ENCODE measurements at regions not wholly inside any gene's neighbourhood (a gene's known extent, or its start where the extent isn't known, plus 50 kb on each side); places are given as distances from the start of the nearest gene placed in this dataset.

DNA sequence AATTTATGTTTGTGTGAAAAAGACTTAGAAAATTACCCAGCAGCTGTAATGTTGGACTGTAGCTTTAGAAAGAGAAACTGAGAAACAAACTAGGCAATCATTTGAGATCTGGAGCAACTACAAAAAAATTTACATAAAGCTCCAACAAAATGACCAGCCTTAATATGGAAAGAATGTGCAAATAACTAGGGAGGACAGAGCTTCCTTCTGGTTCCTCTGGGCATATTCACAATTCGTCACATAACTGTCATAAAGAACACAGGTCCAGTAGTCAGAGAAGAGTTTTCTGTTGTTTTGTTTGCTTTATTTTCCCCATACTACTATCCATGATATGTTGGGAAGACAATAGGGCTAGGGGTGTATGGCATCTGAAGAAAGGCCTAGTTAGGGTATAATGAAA is 416.8 kb upstream of the DSEL start:
- Histone ChIP-seq H3K27me3 (replicated peaks in 2 of 5; ENCODE audit: control insufficient read depth in 4 of 5, insufficient read depth in 5 of 5, low read length in 4 of 5) (peaks cover 0 to 2% (median 0%) of the 10 kb centered on the region in 5 experiments), H3K4me3 (ENCODE audit: control insufficient read depth in 1 of 7, extremely low read depth in 1 of 7, insufficient read depth in 4 of 7, low read depth in 2 of 7, low read length in 6 of 7) (no peak overlapping the region), H3K4me1 (ENCODE audit: control extremely low read depth in 1 of 4, control insufficient read depth in 4 of 4, insufficient read depth in 4 of 4, low read length in 3 of 4) (no peaks in the 10 kb centered on the region), H3K36me3 (ENCODE audit: control insufficient read depth in 4 of 4, insufficient read depth in 4 of 4, low read length in 3 of 4) (no peaks in the 10 kb centered on the region), H3K9me3 (ENCODE audit: control extremely low read depth in 1 of 5, control insufficient read depth in 4 of 5, insufficient read depth in 2 of 5, low read depth in 1 of 5, low read length in 4 of 5) (no peaks in the 10 kb centered on the region), H3K27ac (ENCODE audit: insufficient read depth in 1 of 2, low read depth in 1 of 2, low read length in 2 of 2, poor library complexity in 1 of 2, severe bottlenecking in 2 of 2) (no peak overlapping the region)
- POLR2A ChIA-PET = no interaction called here
- no CpG with 5 or more reads among the region's 1 CpG for WGBS (ENCODE audit: insufficient coverage)
- DNase-seq = no peak
- CTCF ChIA-PET = no interaction called here

DNA sequence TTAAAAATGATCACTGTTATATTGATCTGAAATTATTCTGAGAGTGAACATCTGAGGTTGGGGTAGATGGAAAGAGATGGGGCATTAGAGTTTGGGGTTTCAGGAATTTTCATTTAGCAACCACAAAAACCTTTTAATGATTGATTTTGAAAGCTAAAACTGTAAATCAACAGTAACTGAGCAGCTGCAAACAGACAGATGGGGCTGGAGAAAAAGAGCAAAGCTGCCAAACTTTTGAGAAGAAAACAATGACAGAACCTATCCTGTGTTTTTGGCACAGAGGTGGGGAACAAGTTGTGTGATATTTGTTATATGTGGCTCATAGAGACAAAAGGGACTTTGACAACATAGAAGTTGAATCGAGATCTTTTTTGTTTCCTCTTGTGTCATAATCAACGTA is 415.8 kb upstream of the DSEL start:
- H3K27ac ChIP-seq (ENCODE audit: insufficient read depth in 1 of 2, low read depth in 1 of 2, low read length in 2 of 2, poor library complexity in 1 of 2, severe bottlenecking in 2 of 2) = no peak overlapping the region
- no peaks in the 10 kb centered on the region for H3K4me1 ChIP-seq (ENCODE audit: control extremely low read depth in 1 of 4, control insufficient read depth in 4 of 4, insufficient read depth in 4 of 4, low read length in 3 of 4)
- ChIA-PET CTCF (no interaction called here), POLR2A (no interaction called here)
- H3K27me3 ChIP-seq (replicated peaks in 2 of 5; ENCODE audit: control insufficient read depth in 4 of 5, insufficient read depth in 5 of 5, low read length in 4 of 5) = peaks cover 0 to 2% (median 0%) of the 10 kb centered on the region in 5 experiments
- H3K9me3 ChIP-seq (ENCODE audit: control extremely low read depth in 1 of 5, control insufficient read depth in 4 of 5, insufficient read depth in 2 of 5, low read depth in 1 of 5, low read length in 4 of 5) = no peaks in the 10 kb centered on the region
- no peaks in the 10 kb centered on the region for H3K36me3 ChIP-seq (ENCODE audit: control insufficient read depth in 4 of 4, insufficient read depth in 4 of 4, low read length in 3 of 4)
- H3K4me3 ChIP-seq (ENCODE audit: control insufficient read depth in 1 of 7, extremely low read depth in 1 of 7, insufficient read depth in 4 of 7, low read depth in 2 of 7, low read length in 6 of 7) = no peak overlapping the region
- DNase-seq = no peak
- no CpG with 5 or more reads among the region's 2 CpGs for WGBS (ENCODE audit: insufficient coverage)

DNA sequence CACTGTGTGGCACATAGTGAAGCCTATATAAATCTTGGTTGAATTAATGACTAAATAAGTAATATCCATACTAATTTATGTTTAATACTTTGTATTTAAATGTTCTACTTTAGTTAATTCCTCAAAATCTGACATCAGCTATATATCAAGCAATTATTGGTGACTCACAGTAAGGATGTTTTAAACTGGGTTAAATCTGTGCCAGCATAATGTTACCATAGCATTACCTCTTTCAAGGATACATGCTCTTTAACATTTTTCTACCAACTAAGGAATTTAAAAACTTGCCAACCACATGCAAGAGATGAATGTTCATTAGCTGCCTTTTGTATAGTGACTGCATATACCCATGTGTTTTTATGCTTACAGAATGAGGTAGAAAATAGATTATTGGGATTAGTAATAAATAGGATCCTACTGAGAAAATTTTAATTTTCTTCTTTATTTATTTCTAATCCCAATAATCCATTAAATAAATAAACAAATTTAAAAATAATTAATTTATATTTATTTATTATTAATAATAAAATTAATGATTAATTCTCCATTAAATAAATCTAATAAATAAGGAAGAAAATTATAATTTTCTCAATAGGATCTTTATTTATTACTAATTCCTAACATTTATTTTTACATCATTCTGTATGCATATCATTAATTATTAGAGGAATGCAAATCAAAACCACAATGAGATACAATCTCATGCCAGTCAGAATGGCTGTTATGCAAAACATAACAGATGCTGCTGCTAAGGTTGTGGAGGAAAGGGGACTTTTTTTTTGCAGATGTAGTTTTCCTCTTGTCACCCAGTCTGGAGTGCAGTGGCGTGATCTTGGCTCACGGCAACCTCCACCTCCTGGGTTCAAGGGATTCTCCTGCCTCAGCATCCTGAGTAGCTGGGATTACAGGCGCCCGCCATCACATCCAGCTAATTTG is 410.7 kb upstream of the DSEL start:
- Histone ChIP-seq H3K36me3 (ENCODE audit: control insufficient read depth in 4 of 4, insufficient read depth in 4 of 4, low read length in 3 of 4) (no peaks in the 10 kb centered on the region), H3K27ac (ENCODE audit: insufficient read depth in 1 of 2, low read depth in 1 of 2, low read length in 2 of 2, poor library complexity in 1 of 2, severe bottlenecking in 2 of 2) (no peak overlapping the region), H3K9me3 (ENCODE audit: control extremely low read depth in 1 of 5, control insufficient read depth in 4 of 5, insufficient read depth in 2 of 5, low read depth in 1 of 5, low read length in 4 of 5) (no peaks in the 10 kb centered on the region), H3K4me1 (ENCODE audit: control extremely low read depth in 1 of 4, control insufficient read depth in 4 of 4, insufficient read depth in 4 of 4, low read length in 3 of 4) (no peaks in the 10 kb centered on the region), H3K4me3 (ENCODE audit: control insufficient read depth in 1 of 7, extremely low read depth in 1 of 7, insufficient read depth in 4 of 7, low read depth in 2 of 7, low read length in 6 of 7) (no peak overlapping the region), H3K27me3 (replicated peaks in 2 of 5; ENCODE audit: control insufficient read depth in 4 of 5, insufficient read depth in 5 of 5, low read length in 4 of 5) (no peaks in the 10 kb centered on the region)
- DNase-seq = no peak
- CTCF ChIA-PET = no interaction called here
- POLR2A ChIA-PET = no interaction called here
- 100% methylated on average over 1 of the region's 4 CpGs for WGBS (ENCODE audit: insufficient coverage)

DNA sequence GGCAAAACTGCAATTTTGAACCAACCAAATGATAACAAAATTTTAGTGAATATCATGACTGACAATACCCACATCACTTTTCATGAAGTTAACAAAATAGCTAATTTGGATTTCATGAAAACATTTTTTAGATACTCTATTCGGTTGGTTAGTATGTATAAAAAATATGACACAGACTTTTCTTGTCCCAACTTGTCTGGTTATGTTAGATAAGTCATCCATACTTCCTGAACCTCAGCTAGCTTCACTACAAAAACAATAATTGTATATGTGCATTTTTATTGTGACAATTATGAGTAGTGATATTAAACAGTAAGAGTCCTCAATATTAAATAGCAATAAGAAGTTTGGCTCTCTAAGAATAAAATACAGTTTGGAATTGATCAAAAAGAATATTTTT is 408.1 kb upstream of the DSEL start:
- Histone ChIP-seq H3K27me3 (replicated peaks in 2 of 5; ENCODE audit: control insufficient read depth in 4 of 5, insufficient read depth in 5 of 5, low read length in 4 of 5) (no peaks in the 10 kb centered on the region), H3K36me3 (ENCODE audit: control insufficient read depth in 4 of 4, insufficient read depth in 4 of 4, low read length in 3 of 4) (no peaks in the 10 kb centered on the region), H3K9me3 (ENCODE audit: control extremely low read depth in 1 of 5, control insufficient read depth in 4 of 5, insufficient read depth in 2 of 5, low read depth in 1 of 5, low read length in 4 of 5) (no peaks in the 10 kb centered on the region), H3K4me3 (ENCODE audit: control insufficient read depth in 1 of 7, extremely low read depth in 1 of 7, insufficient read depth in 4 of 7, low read depth in 2 of 7, low read length in 6 of 7) (no peak overlapping the region), H3K4me1 (ENCODE audit: control extremely low read depth in 1 of 4, control insufficient read depth in 4 of 4, insufficient read depth in 4 of 4, low read length in 3 of 4) (no peaks in the 10 kb centered on the region), H3K27ac (ENCODE audit: insufficient read depth in 1 of 2, low read depth in 1 of 2, low read length in 2 of 2, poor library complexity in 1 of 2, severe bottlenecking in 2 of 2) (no peak overlapping the region)
- ChIA-PET POLR2A (no interaction called here), CTCF (no interaction called here)
- no peak for DNase-seq
- no CpG with 5 or more reads among the region's 1 CpG for WGBS (ENCODE audit: insufficient coverage)

DNA sequence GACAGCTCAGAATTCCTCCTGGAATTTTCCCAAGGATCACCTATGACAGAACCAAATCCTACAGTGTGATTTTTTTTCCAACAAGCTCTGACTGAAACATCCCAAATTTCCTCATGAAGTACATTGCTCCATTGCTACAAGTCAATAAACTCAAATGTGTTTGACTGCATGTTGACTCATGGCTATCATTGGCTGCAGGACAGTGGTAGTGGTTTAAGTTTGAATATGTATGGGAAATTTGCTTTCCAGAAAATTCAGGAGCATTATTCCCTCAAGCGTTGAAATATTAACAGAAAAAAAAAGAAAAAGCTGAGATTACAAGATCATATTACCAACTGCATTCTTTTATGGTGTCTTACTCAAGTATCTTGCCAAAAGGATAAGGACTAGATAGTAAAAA is 402.8 kb upstream of the DSEL start:
- ChIA-PET CTCF (no interaction called here), POLR2A (no interaction called here)
- Histone ChIP-seq H3K9me3 (ENCODE audit: control extremely low read depth in 1 of 5, control insufficient read depth in 4 of 5, insufficient read depth in 2 of 5, low read depth in 1 of 5, low read length in 4 of 5) (no peaks in the 10 kb centered on the region), H3K27me3 (replicated peaks in 2 of 5; ENCODE audit: control insufficient read depth in 4 of 5, insufficient read depth in 5 of 5, low read length in 4 of 5) (no peaks in the 10 kb centered on the region), H3K36me3 (ENCODE audit: control insufficient read depth in 4 of 4, insufficient read depth in 4 of 4, low read length in 3 of 4) (no peaks in the 10 kb centered on the region), H3K4me1 (ENCODE audit: control extremely low read depth in 1 of 4, control insufficient read depth in 4 of 4, insufficient read depth in 4 of 4, low read length in 3 of 4) (no peaks in the 10 kb centered on the region), H3K27ac (ENCODE audit: insufficient read depth in 1 of 2, low read depth in 1 of 2, low read length in 2 of 2, poor library complexity in 1 of 2, severe bottlenecking in 2 of 2) (no peak overlapping the region), H3K4me3 (ENCODE audit: control insufficient read depth in 1 of 7, extremely low read depth in 1 of 7, insufficient read depth in 4 of 7, low read depth in 2 of 7, low read length in 6 of 7) (no peak overlapping the region)
- no CpG with 5 or more reads among the region's 1 CpG for WGBS (ENCODE audit: insufficient coverage)
- DNase-seq = no peak

DNA sequence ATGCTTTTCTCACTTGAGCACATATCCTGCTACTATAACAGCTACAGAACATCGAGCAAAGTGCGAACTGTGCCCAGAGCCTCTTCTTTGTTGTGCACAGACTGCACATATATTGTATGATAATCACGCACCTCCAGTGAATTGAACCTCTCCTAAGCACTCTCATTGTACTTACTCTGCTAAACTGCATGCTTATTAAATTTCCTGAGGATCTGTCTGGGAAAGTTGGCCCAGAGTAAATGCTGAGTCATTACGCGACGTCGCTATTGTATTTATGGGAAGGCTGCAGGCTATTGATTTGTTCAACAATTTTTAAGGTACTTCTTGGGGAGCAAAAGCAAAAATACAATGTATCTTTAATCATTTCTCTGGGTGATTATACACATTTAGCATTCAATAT is 399.6 kb upstream of the DSEL start:
- POLR2A ChIA-PET = no interaction called here
- DNase-seq = no peak
- no peak overlapping the region for H3K4me3 ChIP-seq (ENCODE audit: control insufficient read depth in 1 of 7, extremely low read depth in 1 of 7, insufficient read depth in 4 of 7, low read depth in 2 of 7, low read length in 6 of 7)
- CTCF ChIA-PET = no interaction called here
- WGBS (ENCODE audit: insufficient coverage) = 100% methylated on average over 2 of the region's 7 CpGs
- H3K9me3 ChIP-seq (ENCODE audit: control extremely low read depth in 1 of 5, control insufficient read depth in 4 of 5, insufficient read depth in 2 of 5, low read depth in 1 of 5, low read length in 4 of 5) = no peaks in the 10 kb centered on the region
- no peak overlapping the region for H3K27ac ChIP-seq (ENCODE audit: insufficient read depth in 1 of 2, low read depth in 1 of 2, low read length in 2 of 2, poor library complexity in 1 of 2, severe bottlenecking in 2 of 2)
- H3K27me3 ChIP-seq (replicated peaks in 2 of 5; ENCODE audit: control insufficient read depth in 4 of 5, insufficient read depth in 5 of 5, low read length in 4 of 5) = no peaks in the 10 kb centered on the region
- H3K4me1 ChIP-seq (ENCODE audit: control extremely low read depth in 1 of 4, control insufficient read depth in 4 of 4, insufficient read depth in 4 of 4, low read length in 3 of 4) = no peaks in the 10 kb centered on the region
- H3K36me3 ChIP-seq (ENCODE audit: control insufficient read depth in 4 of 4, insufficient read depth in 4 of 4, low read length in 3 of 4) = no peaks in the 10 kb centered on the region

DNA sequence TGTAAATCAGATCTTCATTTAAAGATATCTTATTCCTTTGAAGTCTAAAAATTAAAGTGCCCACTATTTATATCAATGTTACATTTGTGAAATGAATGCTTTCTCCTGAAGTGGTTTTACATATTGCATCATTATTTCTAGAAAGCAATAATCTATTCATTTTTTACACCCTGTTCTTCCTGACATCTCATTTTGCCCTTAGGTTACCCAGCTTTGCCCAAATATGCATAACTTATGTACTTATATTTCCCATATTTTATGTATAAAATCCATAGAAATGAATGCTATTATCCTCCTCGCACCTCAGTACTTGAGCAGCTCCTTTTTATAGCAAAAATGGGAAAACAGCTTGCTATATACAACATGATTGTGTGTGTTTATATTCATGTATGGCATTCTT is 396.5 kb upstream of the DSEL start:
- POLR2A ChIA-PET = no interaction called here
- no peak for DNase-seq
- H3K4me3 ChIP-seq (ENCODE audit: control insufficient read depth in 1 of 7, extremely low read depth in 1 of 7, insufficient read depth in 4 of 7, low read depth in 2 of 7, low read length in 6 of 7) = no peak overlapping the region
- H3K9me3 ChIP-seq (ENCODE audit: control extremely low read depth in 1 of 5, control insufficient read depth in 4 of 5, insufficient read depth in 2 of 5, low read depth in 1 of 5, low read length in 4 of 5) = no peaks in the 10 kb centered on the region
- no peak overlapping the region for H3K27ac ChIP-seq (ENCODE audit: insufficient read depth in 1 of 2, low read depth in 1 of 2, low read length in 2 of 2, poor library complexity in 1 of 2, severe bottlenecking in 2 of 2)
- no CpG with 5 or more reads among the region's 1 CpG for WGBS (ENCODE audit: insufficient coverage)
- H3K4me1 ChIP-seq (ENCODE audit: control extremely low read depth in 1 of 4, control insufficient read depth in 4 of 4, insufficient read depth in 4 of 4, low read length in 3 of 4) = no peaks in the 10 kb centered on the region
- no peaks in the 10 kb centered on the region for H3K36me3 ChIP-seq (ENCODE audit: control insufficient read depth in 4 of 4, insufficient read depth in 4 of 4, low read length in 3 of 4)
- CTCF ChIA-PET = no interaction called here
- no peaks in the 10 kb centered on the region for H3K27me3 ChIP-seq (replicated peaks in 2 of 5; ENCODE audit: control insufficient read depth in 4 of 5, insufficient read depth in 5 of 5, low read length in 4 of 5)
